ENCODE measurements at regions not wholly inside any gene's neighbourhood (a gene's known extent, or its start where the extent isn't known, plus 50 kb on each side); places are given as distances from the start of the nearest gene placed in this dataset.
"Not testable (repeated sequence)": the region's sequence is repeated elsewhere in the genome, so short reads cannot be mapped to it uniquely, and the experiment has no call there.

- H3K79me2 ChIP-seq (ENCODE audit: insufficient read depth, low read length): no peaks in the 10 kb centered on the region
- no peaks in the 10 kb centered on the region for H3K4me1 ChIP-seq (ENCODE audit: insufficient read depth, low read length, severe bottlenecking)
- no peaks in the 10 kb centered on the region for H3F3A ChIP-seq (ENCODE audit: insufficient read depth, low read length)
- no peaks in the 10 kb centered on the region for H3K9me2 ChIP-seq (ENCODE audit: low read depth, low read length)
- no peak overlapping the region for H3K27ac ChIP-seq (ENCODE audit: low read depth, low read length, poor library complexity, severe bottlenecking)
- no peaks in the 10 kb centered on the region for H3K9me3 ChIP-seq (ENCODE audit: low read length)
- H2AFZ ChIP-seq (ENCODE audit: low read length): no peak overlapping the region
- H3K27me3 ChIP-seq (ENCODE audit: insufficient read depth, low read length): no peaks in the 10 kb centered on the region
- H4K20me1 ChIP-seq (ENCODE audit: insufficient read depth, low read length): no peaks in the 10 kb centered on the region
- H3K9ac ChIP-seq (ENCODE audit: low read length): no peak overlapping the region
- no peak overlapping the region for H3K4me3 ChIP-seq (ENCODE audit: low read depth, low read length, poor library complexity, severe bottlenecking)
- TF ChIP-seq, protein P1, sequence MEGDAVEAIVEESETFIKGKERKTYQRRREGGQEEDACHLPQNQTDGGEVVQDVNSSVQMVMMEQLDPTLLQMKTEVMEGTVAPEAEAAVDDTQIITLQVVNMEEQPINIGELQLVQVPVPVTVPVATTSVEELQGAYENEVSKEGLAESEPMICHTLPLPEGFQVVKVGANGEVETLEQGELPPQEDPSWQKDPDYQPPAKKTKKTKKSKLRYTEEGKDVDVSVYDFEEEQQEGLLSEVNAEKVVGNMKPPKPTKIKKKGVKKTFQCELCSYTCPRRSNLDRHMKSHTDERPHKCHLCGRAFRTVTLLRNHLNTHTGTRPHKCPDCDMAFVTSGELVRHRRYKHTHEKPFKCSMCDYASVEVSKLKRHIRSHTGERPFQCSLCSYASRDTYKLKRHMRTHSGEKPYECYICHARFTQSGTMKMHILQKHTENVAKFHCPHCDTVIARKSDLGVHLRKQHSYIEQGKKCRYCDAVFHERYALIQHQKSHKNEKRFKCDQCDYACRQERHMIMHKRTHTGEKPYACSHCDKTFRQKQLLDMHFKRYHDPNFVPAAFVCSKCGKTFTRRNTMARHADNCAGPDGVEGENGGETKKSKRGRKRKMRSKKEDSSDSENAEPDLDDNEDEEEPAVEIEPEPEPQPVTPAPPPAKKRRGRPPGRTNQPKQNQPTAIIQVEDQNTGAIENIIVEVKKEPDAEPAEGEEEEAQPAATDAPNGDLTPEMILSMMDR (IDR thresholded peaks at IDR 0.05; ENCODE audit: low read length): no peak
- TF ChIP-seq EZH2 (IDR thresholded peaks at IDR 0.05; ENCODE audit: borderline replicate concordance, low read length): no peak
- no peak overlapping the region for H3K4me2 ChIP-seq (ENCODE audit: low read length)
- no peaks in the 10 kb centered on the region for H3K36me3 ChIP-seq (ENCODE audit: insufficient read depth, low read length)
These were observed 567.1 kb downstream of the KCNJ2 start for GRCh38 chr17:70736375-70736957.

DNA sequence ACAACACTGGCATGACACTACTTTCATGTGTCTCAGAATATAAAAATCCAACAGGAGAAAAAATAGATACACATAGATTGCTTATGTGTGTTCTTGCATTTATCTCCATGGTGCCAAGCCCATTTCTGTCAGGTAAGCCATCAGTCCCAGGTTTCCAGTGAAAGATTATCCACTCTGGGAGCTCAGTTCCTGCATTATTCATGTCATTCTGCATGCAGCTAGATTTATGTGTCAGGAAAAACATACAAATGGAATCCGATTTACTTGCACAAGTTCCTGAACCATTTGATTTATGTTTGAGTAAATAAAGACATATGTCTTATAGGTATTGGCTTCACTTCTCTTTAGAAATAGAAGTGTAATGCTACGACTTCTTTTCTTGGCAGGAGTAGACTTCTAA, 569.7 kb downstream of the KCNJ2 start:
- no peaks in the 10 kb centered on the region for H3K79me2 ChIP-seq (ENCODE audit: insufficient read depth, low read length)
- H3K9me3 ChIP-seq (ENCODE audit: low read length): no peaks in the 10 kb centered on the region
- H3K27ac ChIP-seq (ENCODE audit: low read depth, low read length, poor library complexity, severe bottlenecking): no peak overlapping the region
- H3K9ac ChIP-seq (ENCODE audit: low read length): no peak overlapping the region
- H3K4me3 ChIP-seq (ENCODE audit: low read depth, low read length, poor library complexity, severe bottlenecking): no peak overlapping the region
- TF ChIP-seq, protein P1 (IDR thresholded peaks at IDR 0.05; ENCODE audit: low read length): no peak
- no peak for TF ChIP-seq EZH2 (IDR thresholded peaks at IDR 0.05; ENCODE audit: borderline replicate concordance, low read length)
- no peaks in the 10 kb centered on the region for H3K36me3 ChIP-seq (ENCODE audit: insufficient read depth, low read length)
- no peaks in the 10 kb centered on the region for H3F3A ChIP-seq (ENCODE audit: insufficient read depth, low read length)
- no peak overlapping the region for H2AFZ ChIP-seq (ENCODE audit: low read length)
- H4K20me1 ChIP-seq (ENCODE audit: insufficient read depth, low read length): no peaks in the 10 kb centered on the region
- H3K27me3 ChIP-seq (ENCODE audit: insufficient read depth, low read length): no peaks in the 10 kb centered on the region
- H3K9me2 ChIP-seq (ENCODE audit: low read depth, low read length): no peaks in the 10 kb centered on the region
- no peak overlapping the region for H3K4me2 ChIP-seq (ENCODE audit: low read length)
- no peaks in the 10 kb centered on the region for H3K4me1 ChIP-seq (ENCODE audit: insufficient read depth, low read length, severe bottlenecking)

GRCh38 chr17:70746574-70746973, 577.2 kb downstream of the KCNJ2 start:
- H3K9me3 ChIP-seq (ENCODE audit: low read length); H2AFZ ChIP-seq (ENCODE audit: low read length); H3F3A ChIP-seq (ENCODE audit: insufficient read depth, low read length): not testable (repeated sequence)

DNA sequence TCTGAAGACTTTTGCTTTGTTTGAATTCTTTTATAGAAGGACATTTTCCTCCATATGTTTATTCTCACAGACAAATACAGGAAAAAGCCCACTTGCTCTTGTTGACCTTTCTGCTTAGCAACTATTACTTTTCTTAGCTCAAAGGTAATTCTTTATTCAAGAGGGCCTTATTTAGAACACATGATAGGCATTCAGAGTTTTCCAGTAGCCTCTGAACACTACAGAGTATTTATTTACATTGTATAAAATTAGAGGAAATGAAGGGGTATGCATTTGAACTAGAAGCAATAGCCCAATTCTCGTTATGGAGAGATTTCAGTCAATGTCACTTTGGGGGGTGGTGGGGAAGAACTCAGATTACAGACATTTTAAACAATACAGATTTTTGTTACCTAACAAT, 581.7 kb downstream of the KCNJ2 start:
- no peaks in the 10 kb centered on the region for H3K79me2 ChIP-seq (ENCODE audit: insufficient read depth, low read length)
- H3K27me3 ChIP-seq (ENCODE audit: insufficient read depth, low read length): no peaks in the 10 kb centered on the region
- no peaks in the 10 kb centered on the region for H3K9me2 ChIP-seq (ENCODE audit: low read depth, low read length)
- no peak overlapping the region for H3K9ac ChIP-seq (ENCODE audit: low read length)
- H3K4me1 ChIP-seq (ENCODE audit: insufficient read depth, low read length, severe bottlenecking): no peaks in the 10 kb centered on the region
- H3K27ac ChIP-seq (ENCODE audit: low read depth, low read length, poor library complexity, severe bottlenecking): no peak overlapping the region
- TF ChIP-seq, protein P1 (IDR thresholded peaks at IDR 0.05; ENCODE audit: low read length): no peak
- TF ChIP-seq EZH2 (IDR thresholded peaks at IDR 0.05; ENCODE audit: borderline replicate concordance, low read length): no peak
- H2AFZ ChIP-seq (ENCODE audit: low read length): no peak overlapping the region
- no peaks in the 10 kb centered on the region for H3K36me3 ChIP-seq (ENCODE audit: insufficient read depth, low read length)
- no peak overlapping the region for H3K4me3 ChIP-seq (ENCODE audit: low read depth, low read length, poor library complexity, severe bottlenecking)
- no peaks in the 10 kb centered on the region for H4K20me1 ChIP-seq (ENCODE audit: insufficient read depth, low read length)
- H3F3A ChIP-seq (ENCODE audit: insufficient read depth, low read length): no peaks in the 10 kb centered on the region
- no peaks in the 10 kb centered on the region; the same call in 1 of the 2 replicates for H3K9me3 ChIP-seq (ENCODE audit: low read length)
- H3K4me2 ChIP-seq (ENCODE audit: low read length): no peak overlapping the region

More at GRCh38 chr17:70746574-70746973, 577.2 kb downstream of the KCNJ2 start:
- not testable (repeated sequence) for H3K79me2 ChIP-seq (ENCODE audit: insufficient read depth, low read length); H3K27ac ChIP-seq (ENCODE audit: low read depth, low read length, poor library complexity, severe bottlenecking); H3K4me3 ChIP-seq (ENCODE audit: low read depth, low read length, poor library complexity, severe bottlenecking); H3K4me1 ChIP-seq (ENCODE audit: insufficient read depth, low read length, severe bottlenecking); H3K4me2 ChIP-seq (ENCODE audit: low read length); H3K36me3 ChIP-seq (ENCODE audit: insufficient read depth, low read length); H4K20me1 ChIP-seq (ENCODE audit: insufficient read depth, low read length); H3K9me2 ChIP-seq (ENCODE audit: low read depth, low read length); H3K9ac ChIP-seq (ENCODE audit: low read length); H3K27me3 ChIP-seq (ENCODE audit: insufficient read depth, low read length)

DNA sequence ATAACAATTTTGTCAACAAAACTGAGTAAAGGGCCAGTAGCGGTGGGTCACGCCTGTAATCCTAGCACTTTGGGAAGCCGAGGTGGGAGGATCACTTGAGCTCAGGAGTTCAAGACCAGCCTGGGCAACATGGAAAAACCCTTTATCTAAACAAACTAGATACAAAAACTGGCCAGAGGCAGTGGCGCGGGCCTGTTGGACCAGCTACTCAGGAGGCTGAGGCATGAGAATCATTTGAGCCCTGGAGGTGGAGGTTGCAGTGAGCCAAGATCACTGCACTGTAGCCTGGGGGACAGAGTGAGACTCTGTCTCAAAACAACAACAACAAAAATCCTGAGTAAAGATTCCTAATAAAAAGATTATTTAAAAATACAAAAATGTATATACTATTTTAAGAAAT, 583.1 kb downstream of the KCNJ2 start:
- not testable (repeated sequence) for H3K36me3 ChIP-seq (ENCODE audit: insufficient read depth, low read length); H3K9me3 ChIP-seq (ENCODE audit: low read length); H4K20me1 ChIP-seq (ENCODE audit: insufficient read depth, low read length); H3K79me2 ChIP-seq (ENCODE audit: insufficient read depth, low read length); H3K9me2 ChIP-seq (ENCODE audit: low read depth, low read length); H3F3A ChIP-seq (ENCODE audit: insufficient read depth, low read length); H3K4me2 ChIP-seq (ENCODE audit: low read length); H2AFZ ChIP-seq (ENCODE audit: low read length); H3K27ac ChIP-seq (ENCODE audit: low read depth, low read length, poor library complexity, severe bottlenecking); H3K27me3 ChIP-seq (ENCODE audit: insufficient read depth, low read length); H3K4me1 ChIP-seq (ENCODE audit: insufficient read depth, low read length, severe bottlenecking); H3K4me3 ChIP-seq (ENCODE audit: low read depth, low read length, poor library complexity, severe bottlenecking); H3K9ac ChIP-seq (ENCODE audit: low read length)

All from OCI-LY1 (cell line).